SK-N-SH (cell line): ENCODE measurements at regions not wholly inside any gene's neighbourhood (a gene's known extent, or its start where the extent isn't known, plus 50 kb on each side); places are given as distances from the start of the nearest gene placed in this dataset.

Experiments used
- CHD2 ChIP-seq: fragments of 150-350 bp; IDR thresholded peaks from 2 replicates; pipeline ENCODE4 v1.6.1; 2018; ENCODE audit warnings: low read length; ENCODE audit not compliant: partially characterized antibody
- EP300 ChIP-seq, 2 experiments: IDR thresholded peaks; 2 replicates each; pipeline versions ENCODE4 v1.4.0 to v1.6.1; 2012; ENCODE audit warnings: borderline replicate concordance in 1 of 2, low read depth in 1 of 2, low read length in 1 of 2
- EZH2phosphoT487 ChIP-seq: fragments of 200-600 bp; sonication (generic); IDR thresholded peaks from 2 replicates; pipeline ENCODE4 v1.6.1; 2017; ENCODE audit warnings: low read depth, mixed run types, mild to moderate bottlenecking, antibody characterized with exemption, moderate library complexity, borderline replicate concordance
- GABPA ChIP-seq: IDR thresholded peaks from 2 replicates; pipeline ENCODE4 v1.4.0; 2012; ENCODE audit warnings: low read depth, mild to moderate bottlenecking
- POLR2AphosphoS5 ChIP-seq: IDR thresholded peaks from 2 replicates; pipeline ENCODE4 v1.6.1; 2012; ENCODE audit warnings: low read depth, low read length
- TF ChIP-seq, protein P1 (sequence below): fragments of 200-600 bp; sonication (generic); IDR thresholded peaks from 2 replicates; pipeline ENCODE4 v1.6.1; 2017; ENCODE audit warnings: antibody characterized with exemption, mild to moderate bottlenecking, moderate library complexity
- TF ChIP-seq, protein P2 (sequence below): IDR thresholded peaks from 2 replicates; pipeline ENCODE4 v1.4.0; 2012; ENCODE audit warnings: low read depth

DNA sequence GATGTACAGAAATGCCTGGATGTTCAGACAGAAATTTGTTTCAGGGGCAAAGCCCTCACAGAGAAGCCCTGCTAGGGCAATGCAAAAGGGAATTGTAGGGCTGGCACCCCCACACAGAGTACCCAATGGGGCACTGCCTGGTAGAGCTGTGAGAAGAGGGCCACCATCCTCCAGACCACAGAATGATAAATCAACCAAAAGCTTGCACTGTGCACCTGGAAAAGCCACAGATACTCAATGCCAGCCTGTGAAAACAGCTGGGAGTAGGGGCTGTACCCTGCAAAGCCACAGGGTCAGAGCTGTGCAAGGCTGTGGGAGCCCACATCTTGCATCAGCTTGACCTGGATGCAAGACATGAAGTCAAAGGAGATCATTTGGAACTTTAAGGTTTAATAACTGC lies 477.9 kb upstream of the NECTIN3 start:
- TF ChIP-seq, protein P1, sequence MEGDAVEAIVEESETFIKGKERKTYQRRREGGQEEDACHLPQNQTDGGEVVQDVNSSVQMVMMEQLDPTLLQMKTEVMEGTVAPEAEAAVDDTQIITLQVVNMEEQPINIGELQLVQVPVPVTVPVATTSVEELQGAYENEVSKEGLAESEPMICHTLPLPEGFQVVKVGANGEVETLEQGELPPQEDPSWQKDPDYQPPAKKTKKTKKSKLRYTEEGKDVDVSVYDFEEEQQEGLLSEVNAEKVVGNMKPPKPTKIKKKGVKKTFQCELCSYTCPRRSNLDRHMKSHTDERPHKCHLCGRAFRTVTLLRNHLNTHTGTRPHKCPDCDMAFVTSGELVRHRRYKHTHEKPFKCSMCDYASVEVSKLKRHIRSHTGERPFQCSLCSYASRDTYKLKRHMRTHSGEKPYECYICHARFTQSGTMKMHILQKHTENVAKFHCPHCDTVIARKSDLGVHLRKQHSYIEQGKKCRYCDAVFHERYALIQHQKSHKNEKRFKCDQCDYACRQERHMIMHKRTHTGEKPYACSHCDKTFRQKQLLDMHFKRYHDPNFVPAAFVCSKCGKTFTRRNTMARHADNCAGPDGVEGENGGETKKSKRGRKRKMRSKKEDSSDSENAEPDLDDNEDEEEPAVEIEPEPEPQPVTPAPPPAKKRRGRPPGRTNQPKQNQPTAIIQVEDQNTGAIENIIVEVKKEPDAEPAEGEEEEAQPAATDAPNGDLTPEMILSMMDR: no peak
- TF ChIP-seq CHD2: no peak
- no peak for TF ChIP-seq GABPA
- TF ChIP-seq EZH2phosphoT487: no peak
- no peak for TF ChIP-seq POLR2AphosphoS5
- TF ChIP-seq, protein P2, sequence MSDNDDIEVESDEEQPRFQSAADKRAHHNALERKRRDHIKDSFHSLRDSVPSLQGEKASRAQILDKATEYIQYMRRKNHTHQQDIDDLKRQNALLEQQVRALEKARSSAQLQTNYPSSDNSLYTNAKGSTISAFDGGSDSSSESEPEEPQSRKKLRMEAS: no peak
- no peak for TF ChIP-seq EP300 (IDR thresholded peaks at IDR 0.05; ENCODE audit: borderline replicate concordance in 1 of 2, low read depth in 1 of 2, low read length in 1 of 2)
